HG03064 (cell line): ENCODE measurements at regions not wholly inside any gene's neighbourhood (a gene's known extent, or its start where the extent isn't known, plus 50 kb on each side); places are given as distances from the start of the nearest gene placed in this dataset.

ENCODE experiments used
- ATAC-seq: cut with Tn5 transposase; IDR thresholded peaks from one replicate; pipeline ENCODE4 v1.9.1; 2021; ENCODE audit warnings: low read depth; ENCODE audit not compliant: unreplicated experiment

DNA sequence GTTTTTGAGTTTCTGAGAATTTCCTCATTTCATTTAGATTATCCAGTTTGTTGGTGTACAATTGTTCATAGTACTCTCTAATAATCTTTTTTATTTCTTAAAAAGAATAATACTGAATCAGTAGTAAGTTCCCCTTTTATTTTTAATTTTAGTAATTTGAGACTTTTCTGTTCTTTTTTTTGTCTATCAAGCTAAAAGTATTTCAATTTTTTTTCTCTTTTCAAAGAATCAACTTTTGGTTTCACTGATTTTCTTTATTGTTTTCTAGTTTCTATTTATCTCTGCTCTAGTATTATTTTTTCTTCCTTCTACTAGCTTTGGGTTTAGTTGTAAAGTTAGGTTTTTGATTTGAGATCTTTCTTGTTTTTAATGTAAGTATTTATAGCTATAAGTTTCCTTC, 60.6 kb upstream of the ARL15 start:
- ATAC-seq, result no peak

DNA sequence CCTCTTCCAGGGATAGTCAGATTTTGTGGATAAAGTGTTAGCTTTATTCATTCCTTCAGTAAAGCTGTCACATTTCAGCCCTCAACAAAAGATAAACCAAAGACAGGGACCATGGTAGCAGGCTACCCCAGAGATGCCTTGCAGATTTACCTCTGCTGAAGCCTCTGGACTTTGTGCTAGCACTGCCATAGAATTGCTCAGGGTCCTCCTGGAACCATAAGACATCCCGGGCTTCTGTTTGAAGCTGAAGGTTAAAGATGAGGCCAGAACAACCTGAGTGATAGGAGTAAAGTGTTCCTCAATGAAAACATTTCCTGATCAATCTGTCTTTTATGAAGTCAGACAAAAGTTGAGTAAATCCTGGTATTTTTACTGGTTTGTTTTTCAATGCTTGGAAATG, 57.5 kb upstream of the ARL15 start:
- ATAC-seq, result no peak

DNA sequence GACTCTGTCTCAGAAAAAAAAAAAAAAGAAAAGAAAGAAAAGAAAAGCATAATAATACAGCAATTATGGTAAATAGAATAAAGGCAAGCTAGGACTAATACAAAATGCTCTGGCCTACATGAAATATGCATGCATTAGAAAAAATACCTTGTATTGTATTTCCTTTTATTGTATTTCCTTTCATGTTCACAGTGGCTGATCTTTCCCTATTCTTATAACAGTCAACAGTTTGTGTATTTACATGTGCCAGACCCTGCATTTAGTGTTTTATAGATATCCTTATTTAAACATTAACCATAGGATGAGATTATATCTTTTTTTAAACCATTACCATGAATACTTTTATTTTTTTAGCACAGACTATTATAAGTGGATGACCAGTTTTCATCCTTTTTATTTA, 56.3 kb upstream of the ARL15 start:
- ATAC-seq, result no peak

DNA sequence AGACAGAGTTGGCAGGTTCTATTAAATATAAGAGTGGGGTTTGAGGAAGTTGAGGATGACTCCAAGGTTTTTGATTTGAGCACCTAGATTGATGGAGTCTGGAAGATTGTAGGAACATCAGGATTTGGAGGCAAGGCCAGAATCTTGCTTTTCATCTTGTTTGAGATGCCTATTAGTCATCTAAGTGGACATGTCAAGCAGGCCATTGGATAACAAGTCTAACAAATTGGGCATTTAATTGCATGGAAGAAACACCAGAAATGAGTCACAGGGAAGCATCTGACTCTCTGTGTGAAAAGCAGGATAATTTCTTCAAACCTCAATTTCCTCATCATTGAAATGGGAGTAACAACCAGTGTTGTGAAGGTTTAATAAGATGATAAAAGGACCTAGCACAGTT, 53.3 kb upstream of the ARL15 start:
- ATAC-seq, result no peak

DNA sequence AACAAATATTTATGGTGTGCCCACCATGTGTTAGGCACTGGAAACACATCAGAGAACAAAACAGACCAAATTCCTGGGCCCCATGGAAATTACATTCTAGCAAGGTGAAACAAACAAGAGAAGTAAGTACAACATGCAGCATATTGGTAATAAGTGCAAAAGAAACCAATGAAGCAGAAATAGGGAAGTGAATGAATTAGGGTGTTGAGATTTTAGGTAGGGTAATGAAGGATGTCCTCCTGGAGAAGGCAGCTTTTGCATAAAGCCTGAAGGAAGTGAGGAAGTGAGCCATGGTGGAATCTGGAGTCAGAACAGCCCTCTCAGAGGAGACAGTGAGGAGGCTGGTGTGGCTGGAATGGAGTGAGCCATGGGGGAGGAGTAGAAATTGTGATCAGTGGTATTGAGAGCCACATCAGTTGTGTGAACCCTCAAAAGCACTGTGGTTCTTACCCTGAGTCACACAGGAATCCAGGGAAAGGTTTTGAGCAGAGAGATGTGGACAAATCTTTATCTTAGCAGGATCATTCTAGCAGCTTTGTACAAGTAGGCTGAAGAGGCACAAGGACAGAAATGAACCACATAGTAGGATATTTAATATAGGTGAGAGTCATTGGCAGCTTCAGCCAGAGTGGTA, 52.7 kb upstream of the ARL15 start:
- no peak for ATAC-seq

DNA sequence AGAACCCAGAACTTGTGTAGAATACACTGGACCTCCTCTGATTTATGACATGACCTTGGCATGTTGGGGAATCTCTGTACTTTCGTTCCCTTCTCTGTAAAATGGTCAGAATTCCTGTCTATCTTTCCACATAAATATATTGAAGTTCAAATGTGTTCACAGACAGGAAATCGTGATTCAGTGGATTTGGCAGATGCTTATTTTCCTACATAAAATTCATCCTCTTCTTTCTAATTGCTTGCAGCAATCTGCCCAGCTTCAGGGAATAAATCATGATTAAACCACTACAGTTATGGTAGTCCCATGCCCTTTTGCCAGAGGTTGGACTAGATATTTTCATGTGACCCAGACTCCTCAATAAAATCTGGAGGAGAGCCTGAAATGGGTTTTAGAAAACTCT, 52.1 kb upstream of the ARL15 start:
- ATAC-seq, result no peak

DNA sequence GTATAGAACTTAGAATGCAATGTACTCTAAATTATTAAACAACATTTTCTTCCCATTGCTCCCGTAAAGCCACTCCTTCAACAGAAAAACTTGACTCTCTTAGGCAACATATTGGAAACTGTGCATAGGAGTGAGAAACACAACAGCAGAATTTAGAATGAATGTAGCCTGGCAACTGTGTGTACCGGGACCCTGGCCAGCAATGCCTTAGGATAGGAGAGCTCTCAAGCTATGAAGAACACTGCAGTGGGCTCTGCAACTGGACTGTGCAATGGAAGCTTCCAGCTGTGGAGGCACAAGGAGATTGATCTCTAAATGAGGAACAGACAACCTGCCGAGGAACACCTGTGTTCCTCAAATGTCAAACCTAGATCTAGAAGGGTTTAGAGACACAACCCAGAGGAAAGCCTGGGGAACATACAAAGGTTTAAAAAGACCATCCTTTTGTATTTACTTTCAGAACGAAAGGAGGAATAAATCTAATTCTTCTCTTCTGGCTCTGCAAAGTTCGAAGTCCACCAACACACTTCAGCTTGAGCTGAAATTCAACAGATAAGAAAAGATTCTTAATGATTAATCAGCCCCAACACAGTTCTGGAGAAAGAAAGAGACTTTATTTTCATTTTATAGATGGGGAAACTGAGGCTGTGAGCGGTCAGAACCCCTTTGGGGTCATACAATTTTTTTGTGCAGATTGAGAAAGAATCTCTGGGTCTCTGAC, 51.5 kb upstream of the ARL15 start:
- ATAC-seq, result no peak

DNA sequence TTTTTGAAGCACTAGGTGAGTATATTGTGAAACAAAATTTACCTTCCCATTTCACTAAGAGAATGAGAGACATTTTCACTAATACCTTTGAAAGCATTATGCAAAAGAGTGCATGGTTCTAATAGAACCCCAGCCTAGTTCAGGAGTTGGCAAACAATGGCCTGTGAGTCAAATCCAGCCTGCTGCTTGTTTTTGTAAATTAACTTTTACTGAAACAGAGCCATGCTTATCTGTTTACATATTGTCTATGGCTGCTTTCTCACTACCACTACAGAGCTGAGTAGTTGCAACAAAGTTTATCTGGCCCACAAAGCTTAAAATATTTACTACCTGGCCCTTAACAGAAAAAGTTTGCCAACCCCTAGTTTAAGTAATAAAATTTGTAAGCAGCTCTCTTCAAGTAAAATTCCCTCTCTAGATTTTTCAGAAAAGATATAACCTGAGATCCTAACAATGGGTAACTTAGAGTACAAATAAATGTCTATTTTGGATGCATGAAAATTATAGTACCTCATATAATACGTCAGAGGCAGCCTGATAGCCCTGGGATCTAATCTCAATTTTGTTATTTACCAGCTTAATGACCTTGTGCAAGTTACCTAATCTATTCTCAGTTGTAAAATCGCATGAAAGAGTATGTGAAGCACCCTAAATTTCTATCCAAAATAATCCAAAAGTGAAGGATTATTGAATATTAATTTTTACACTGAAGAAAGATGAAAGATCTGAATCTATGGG, 50.7 kb upstream of the ARL15 start:
- ATAC-seq, result no peak
